Mesothelial cell of epicardium (in vitro differentiated cells): ENCODE measurements at regions not wholly inside any gene's neighbourhood (a gene's known extent, or its start where the extent isn't known, plus 50 kb on each side); places are given as distances from the start of the nearest gene placed in this dataset.

Source experiments
- DNase-seq, 2 experiments: peaks; one replicate each; pipeline ENCODE4 v3.0.0; 2021; ENCODE audit warnings: low spot score in 2 of 2; ENCODE audit not compliant: unreplicated experiment in 2 of 2
- H3K27ac Mint-ChIP-seq: 2 replicates; pipeline ENCODE4 v1.8.0; 2021; ENCODE audit warnings: mixed read lengths
- H3K27me3 Mint-ChIP-seq: 2 replicates; pipeline ENCODE4 v1.8.0; 2021; ENCODE audit warnings: low read depth, mixed read lengths
- H3K36me3 Mint-ChIP-seq: 2 replicates; pipeline ENCODE4 v1.8.0; 2021; ENCODE audit warnings: mixed read lengths
- H3K4me1 Mint-ChIP-seq: 2 replicates; pipeline ENCODE4 v1.8.0; 2021; ENCODE audit warnings: mixed read lengths
- H3K4me3 Mint-ChIP-seq: 2 replicates; pipeline ENCODE4 v1.8.0; 2021; ENCODE audit warnings: mild to moderate bottlenecking, moderate library complexity, mixed read lengths
- H3K9me3 Mint-ChIP-seq: 2 replicates; pipeline ENCODE4 v1.8.0; 2021; ENCODE audit warnings: mixed read lengths
- TF ChIP-seq, protein P1 (sequence below): fragments of 200-600 bp; sonication (generic); IDR thresholded peaks from one replicate; pipeline ENCODE4 v1.5.0; 2021; ENCODE audit warnings: antibody characterized with exemption; ENCODE audit not compliant: unreplicated experiment

DNA sequence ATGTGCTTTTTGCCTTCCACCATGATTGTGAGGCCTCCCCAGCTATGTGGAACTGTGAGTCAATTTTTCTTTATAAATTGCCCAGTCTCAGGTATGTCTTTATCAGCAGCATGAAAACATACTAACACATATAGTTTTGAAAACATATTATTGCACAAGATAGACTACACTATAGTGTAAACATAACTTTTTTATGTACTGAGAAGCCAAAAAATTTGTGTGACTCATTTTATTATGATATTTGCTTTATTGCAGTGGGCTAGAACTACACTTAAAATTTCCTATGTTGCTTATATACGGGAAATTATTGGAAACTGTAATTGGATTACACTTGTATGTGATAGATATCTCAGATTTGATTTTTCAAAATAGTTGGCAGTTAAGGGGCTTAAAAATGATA, 885.5 kb upstream of the FBXO33 start:
- Mint-ChIP-seq H3K27ac (no peak overlapping the region), H3K27me3 (no peaks in the 10 kb centered on the region), H3K36me3 (peaks cover 14% of the 10 kb centered on the region), H3K4me1 (peaks cover 3% of the 10 kb centered on the region), H3K9me3 (peaks cover 19% of the 10 kb centered on the region), H3K4me3 (no peak overlapping the region)
- TF ChIP-seq, protein P1, sequence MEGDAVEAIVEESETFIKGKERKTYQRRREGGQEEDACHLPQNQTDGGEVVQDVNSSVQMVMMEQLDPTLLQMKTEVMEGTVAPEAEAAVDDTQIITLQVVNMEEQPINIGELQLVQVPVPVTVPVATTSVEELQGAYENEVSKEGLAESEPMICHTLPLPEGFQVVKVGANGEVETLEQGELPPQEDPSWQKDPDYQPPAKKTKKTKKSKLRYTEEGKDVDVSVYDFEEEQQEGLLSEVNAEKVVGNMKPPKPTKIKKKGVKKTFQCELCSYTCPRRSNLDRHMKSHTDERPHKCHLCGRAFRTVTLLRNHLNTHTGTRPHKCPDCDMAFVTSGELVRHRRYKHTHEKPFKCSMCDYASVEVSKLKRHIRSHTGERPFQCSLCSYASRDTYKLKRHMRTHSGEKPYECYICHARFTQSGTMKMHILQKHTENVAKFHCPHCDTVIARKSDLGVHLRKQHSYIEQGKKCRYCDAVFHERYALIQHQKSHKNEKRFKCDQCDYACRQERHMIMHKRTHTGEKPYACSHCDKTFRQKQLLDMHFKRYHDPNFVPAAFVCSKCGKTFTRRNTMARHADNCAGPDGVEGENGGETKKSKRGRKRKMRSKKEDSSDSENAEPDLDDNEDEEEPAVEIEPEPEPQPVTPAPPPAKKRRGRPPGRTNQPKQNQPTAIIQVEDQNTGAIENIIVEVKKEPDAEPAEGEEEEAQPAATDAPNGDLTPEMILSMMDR, result no peak
- no peak for DNase-seq

DNA sequence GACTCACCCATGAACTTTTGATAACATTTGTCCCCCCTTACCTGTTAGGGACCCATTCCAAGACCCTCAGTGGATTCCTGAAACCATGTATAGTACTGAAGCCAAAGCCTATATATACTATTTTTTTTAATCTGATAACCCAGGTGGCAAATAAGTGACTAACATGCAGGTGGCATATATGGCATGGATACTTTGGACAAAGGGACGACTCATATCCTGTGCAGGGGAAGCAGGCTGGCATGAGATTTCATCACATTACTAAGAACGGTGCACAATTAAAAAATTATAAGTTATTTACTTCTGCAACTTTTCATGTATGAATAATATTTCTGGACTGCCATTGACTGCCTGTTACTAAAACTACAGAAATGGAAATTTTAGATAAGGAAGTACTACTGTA, 880.1 kb upstream of the FBXO33 start:
- no peak overlapping the region for H3K27ac Mint-ChIP-seq
- peaks cover 10% of the 10 kb centered on the region for H3K4me1 Mint-ChIP-seq
- TF ChIP-seq, protein P1, result no peak
- H3K36me3 Mint-ChIP-seq, result peaks cover 7% of the 10 kb centered on the region
- H3K4me3 Mint-ChIP-seq, result no peak overlapping the region
- H3K27me3 Mint-ChIP-seq, result no peaks in the 10 kb centered on the region
- H3K9me3 Mint-ChIP-seq, result peaks cover 8% of the 10 kb centered on the region
- DNase-seq, result no peak

DNA sequence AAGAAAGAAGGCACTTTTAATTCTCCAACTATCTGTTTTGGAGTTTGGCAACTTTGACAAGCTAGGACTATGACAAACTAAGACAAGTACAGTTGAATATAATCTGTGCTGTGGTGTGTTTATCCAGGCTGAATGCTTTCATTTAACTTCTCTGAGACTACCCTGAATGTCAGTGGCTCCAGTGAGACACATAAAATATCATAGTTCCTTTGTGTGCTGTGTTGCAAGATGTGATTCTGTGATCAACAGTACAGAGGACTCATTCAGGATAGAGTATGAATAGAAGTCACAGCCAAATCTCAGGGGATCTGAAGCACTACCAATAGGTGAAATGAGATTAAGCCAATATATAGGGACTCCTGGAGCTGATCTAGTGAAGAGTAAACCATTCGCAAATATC, 876.9 kb upstream of the FBXO33 start:
- no peaks in the 10 kb centered on the region for H3K27me3 Mint-ChIP-seq
- peaks cover 7% of the 10 kb centered on the region for H3K36me3 Mint-ChIP-seq
- TF ChIP-seq, protein P1, result no peak
- DNase-seq, result no peak
- peaks cover 6% of the 10 kb centered on the region for H3K4me1 Mint-ChIP-seq
- H3K9me3 Mint-ChIP-seq, result peaks cover 8% of the 10 kb centered on the region
- no peak overlapping the region for H3K4me3 Mint-ChIP-seq
- H3K27ac Mint-ChIP-seq, result no peak overlapping the region

DNA sequence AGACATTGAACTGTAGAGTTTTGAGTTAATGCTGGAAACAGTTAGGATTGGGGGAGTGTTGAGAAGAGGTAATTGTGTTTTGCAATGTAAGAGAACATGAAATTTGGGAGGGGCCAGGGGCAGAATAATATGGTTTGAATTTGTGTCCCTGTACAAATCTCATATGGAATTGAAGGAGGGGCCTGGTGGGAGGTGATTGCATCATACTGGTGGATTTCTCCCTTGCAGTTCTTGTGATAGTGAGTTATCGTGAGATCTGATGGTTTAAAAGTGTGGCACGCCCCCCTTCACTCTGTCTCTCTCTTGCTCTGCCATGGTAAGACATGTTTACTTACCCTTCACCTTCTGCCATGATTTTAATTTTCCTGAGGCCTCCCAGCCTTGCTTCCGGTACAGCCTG, 876.0 kb upstream of the FBXO33 start:
- H3K36me3 Mint-ChIP-seq, result peaks cover 7% of the 10 kb centered on the region
- no peaks in the 10 kb centered on the region for H3K27me3 Mint-ChIP-seq
- peak overlapping the region; percentile 27 for H3K27ac Mint-ChIP-seq
- H3K9me3 Mint-ChIP-seq, result peaks cover 8% of the 10 kb centered on the region
- no peak overlapping the region for H3K4me3 Mint-ChIP-seq
- H3K4me1 Mint-ChIP-seq, result peaks cover 6% of the 10 kb centered on the region
- TF ChIP-seq, protein P1, result no peak
- no peak for DNase-seq

DNA sequence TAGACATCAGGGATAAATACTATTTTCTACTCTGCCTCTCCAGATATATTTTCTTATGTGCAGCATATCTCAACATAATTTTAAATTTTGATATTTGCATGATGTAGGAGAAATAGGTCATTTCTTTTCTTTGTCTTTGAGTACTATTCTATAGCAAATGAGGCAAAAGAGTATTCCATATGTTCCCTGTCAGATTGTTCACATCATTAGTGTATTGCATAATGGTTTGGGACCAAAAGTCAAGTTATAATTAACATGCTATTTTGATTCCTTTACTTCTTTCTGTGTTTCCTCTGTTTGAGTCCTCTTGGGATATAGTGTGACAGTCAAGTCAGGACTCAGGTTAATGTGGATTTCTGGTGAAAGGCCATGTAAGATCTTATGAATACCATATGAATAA, 864.6 kb upstream of the FBXO33 start:
- Mint-ChIP-seq H3K9me3 (peaks cover 28% of the 10 kb centered on the region), H3K27ac (no peak overlapping the region), H3K4me1 (peaks cover 6% of the 10 kb centered on the region), H3K27me3 (no peaks in the 10 kb centered on the region), H3K36me3 (peaks cover 13% of the 10 kb centered on the region), H3K4me3 (no peak overlapping the region)
- TF ChIP-seq, protein P1, result no peak
- DNase-seq, result no peak

DNA sequence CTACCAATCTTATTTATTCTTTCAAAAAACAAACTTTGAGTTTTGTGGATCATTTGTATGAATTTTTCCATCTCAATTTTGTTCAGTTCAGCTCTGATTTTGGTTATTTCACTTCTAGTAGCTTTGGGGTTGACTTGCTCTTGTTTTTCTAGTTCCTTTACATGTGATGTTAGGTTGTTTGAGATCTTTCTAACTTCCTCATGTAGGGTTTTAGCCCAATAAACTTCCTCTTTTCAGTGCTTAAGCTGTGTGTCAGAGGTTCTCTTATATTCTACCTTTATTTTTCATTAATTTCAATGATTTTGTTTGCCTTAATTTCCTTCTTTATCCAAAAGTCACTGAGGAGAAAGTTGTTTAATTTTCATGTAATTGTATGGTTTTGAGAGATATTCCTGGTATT, 860.4 kb upstream of the FBXO33 start:
- Mint-ChIP-seq H3K9me3 (peaks cover 55% of the 10 kb centered on the region), H3K4me1 (no peaks in the 10 kb centered on the region)

More for the DNA sequence above, 860.4 kb upstream of the FBXO33 start:
- H3K36me3 Mint-ChIP-seq, result peaks cover 18% of the 10 kb centered on the region
- no peaks in the 10 kb centered on the region for H3K27me3 Mint-ChIP-seq
- H3K4me3 Mint-ChIP-seq, result no peak overlapping the region
- TF ChIP-seq, protein P1, result no peak
- H3K27ac Mint-ChIP-seq, result no peak overlapping the region
- DNase-seq, result no peak
